WI38 (cell line): ENCODE measurements at regions not wholly inside any gene's neighbourhood (a gene's known extent, or its start where the extent isn't known, plus 50 kb on each side); places are given as distances from the start of the nearest gene placed in this dataset.

Source experiments
- H3K4me3 ChIP-seq: 2 replicates; pipeline ENCODE4 v1.5.1; 2011; ENCODE audit warnings: low read depth, mild to moderate bottlenecking, control low read depth, low read length
- CTCF ChIP-seq: IDR thresholded peaks from 2 replicates; pipeline ENCODE4 v1.5.1; 2012; ENCODE audit warnings: low read depth, mild to moderate bottlenecking, control low read depth, low read length

DNA sequence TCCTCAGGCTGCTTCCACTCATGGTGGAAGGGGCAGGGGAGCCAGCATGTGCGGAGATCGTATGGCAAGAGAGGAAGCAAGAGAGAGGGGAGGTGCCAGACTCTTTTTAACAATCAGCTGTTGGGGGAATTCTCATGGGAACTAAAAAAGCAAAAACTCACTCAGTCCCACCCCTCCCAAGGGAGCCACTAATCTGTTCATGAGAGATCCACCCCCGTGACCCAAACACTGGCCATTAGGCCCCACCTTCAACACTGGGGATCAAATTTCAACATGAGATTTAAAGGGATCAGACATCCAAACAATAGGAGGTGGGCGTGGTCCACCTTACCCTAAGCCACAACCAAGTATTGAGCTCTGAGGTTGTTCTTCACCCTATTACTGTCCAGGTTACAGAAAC lies 375.1 kb downstream of the GRIN2B start:
- no peak for TF ChIP-seq CTCF

GRCh38 chr12:13603953-13604352 lies 377.4 kb downstream of the GRIN2B start:
- H3K4me3 ChIP-seq, result no peak overlapping the region
- TF ChIP-seq CTCF, result no peak

More for the DNA sequence above, 375.1 kb downstream of the GRIN2B start:
- H3K4me3 ChIP-seq, result no peak overlapping the region

GRCh38 chr12:13602172-13602571 lies 379.2 kb downstream of the GRIN2B start:
- TF ChIP-seq CTCF, result no peak
- no peak overlapping the region for H3K4me3 ChIP-seq

GRCh38 chr12:13599176-13599575 lies 382.2 kb downstream of the GRIN2B start:
- H3K4me3 ChIP-seq, result no peak overlapping the region
- TF ChIP-seq CTCF, result no peak

DNA sequence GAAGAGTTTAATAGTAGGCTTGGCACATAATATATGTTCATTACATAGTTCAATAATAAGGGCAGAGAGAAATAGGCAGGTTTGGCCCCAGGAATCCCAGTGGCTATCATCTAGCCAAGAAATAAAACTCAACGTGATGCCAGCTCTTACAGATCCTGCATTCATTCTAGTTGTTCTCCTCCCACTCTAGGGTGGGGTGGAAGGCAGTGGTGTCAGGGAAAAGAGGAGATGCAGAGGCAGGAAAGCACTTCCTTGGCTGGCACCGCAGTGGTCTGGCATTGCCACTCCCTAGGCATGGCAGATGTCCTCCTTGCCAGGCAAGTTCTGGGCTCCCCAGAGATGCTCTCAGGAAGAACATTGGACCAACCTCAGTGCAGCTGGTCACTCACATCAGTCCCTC lies 383.6 kb downstream of the GRIN2B start:
- TF ChIP-seq CTCF, result no peak
- H3K4me3 ChIP-seq, result no peak overlapping the region

- TF ChIP-seq CTCF, result no peak
- no peak overlapping the region for H3K4me3 ChIP-seq
These were observed 384.2 kb downstream of the GRIN2B start for GRCh38 chr12:13597166-13597565.

GRCh38 chr12:13596714-13597113 lies 384.7 kb downstream of the GRIN2B start:
- no peak overlapping the region for H3K4me3 ChIP-seq

More at GRCh38 chr12:13596714-13597113, 384.7 kb downstream of the GRIN2B start:
- no peak for TF ChIP-seq CTCF
